HEK293 (cell line): ENCODE measurements at regions not wholly inside any gene's neighbourhood (a gene's known extent, or its start where the extent isn't known, plus 50 kb on each side); places are given as distances from the start of the nearest gene placed in this dataset.

Experiments
- CTCF ChIP-seq: fragments of 450-650 bp; formaldehyde crosslinking; IDR thresholded peaks from 2 replicates; pipeline ENCODE4 v1.5.1; 2016; ENCODE audit warnings: missing biosample characterization, missing genetic modification characterization
- KLF17 ChIP-seq: fragments of 450-650 bp; formaldehyde crosslinking; IDR thresholded peaks from 2 replicates; pipeline ENCODE4 v1.5.1; 2016; ENCODE audit warnings: missing biosample characterization, missing genetic modification characterization
- KLF8 ChIP-seq: fragments of 450-650 bp; formaldehyde crosslinking; IDR thresholded peaks from 2 replicates; pipeline ENCODE4 v1.5.1; 2016; ENCODE audit warnings: missing biosample characterization, missing genetic modification characterization
- TRIM28 ChIP-seq: IDR thresholded peaks from 2 replicates; pipeline ENCODE4 v1.6.1; 2011; ENCODE audit warnings: low read length, control low read depth, borderline replicate concordance
- ZFP69B ChIP-seq: fragments of 450-650 bp; formaldehyde crosslinking; IDR thresholded peaks from 2 replicates; pipeline ENCODE4 v1.5.1; 2016; ENCODE audit warnings: missing biosample characterization, missing genetic modification characterization
- ZNF248 ChIP-seq: fragments of 450-650 bp; formaldehyde crosslinking; IDR thresholded peaks from 2 replicates; pipeline ENCODE4 v1.5.1; 2017; ENCODE audit warnings: missing biosample characterization, missing genetic modification characterization
- TF ChIP-seq, protein P1 (sequence below): fragments of 450-650 bp; formaldehyde crosslinking; IDR thresholded peaks from 2 replicates; pipeline ENCODE4 v1.5.1; 2017; ENCODE audit warnings: missing biosample characterization, missing genetic modification characterization

GRCh38 chr3:104353951-104354350, 1012.8 kb upstream of the ALCAM start:
- TF ChIP-seq CTCF (tag by site-specific recombination), result no peak
- no peak for TF ChIP-seq KLF8 (tag by site-specific recombination)
- TF ChIP-seq KLF17 (tag by site-specific recombination), result no peak
- TF ChIP-seq, protein P1, sequence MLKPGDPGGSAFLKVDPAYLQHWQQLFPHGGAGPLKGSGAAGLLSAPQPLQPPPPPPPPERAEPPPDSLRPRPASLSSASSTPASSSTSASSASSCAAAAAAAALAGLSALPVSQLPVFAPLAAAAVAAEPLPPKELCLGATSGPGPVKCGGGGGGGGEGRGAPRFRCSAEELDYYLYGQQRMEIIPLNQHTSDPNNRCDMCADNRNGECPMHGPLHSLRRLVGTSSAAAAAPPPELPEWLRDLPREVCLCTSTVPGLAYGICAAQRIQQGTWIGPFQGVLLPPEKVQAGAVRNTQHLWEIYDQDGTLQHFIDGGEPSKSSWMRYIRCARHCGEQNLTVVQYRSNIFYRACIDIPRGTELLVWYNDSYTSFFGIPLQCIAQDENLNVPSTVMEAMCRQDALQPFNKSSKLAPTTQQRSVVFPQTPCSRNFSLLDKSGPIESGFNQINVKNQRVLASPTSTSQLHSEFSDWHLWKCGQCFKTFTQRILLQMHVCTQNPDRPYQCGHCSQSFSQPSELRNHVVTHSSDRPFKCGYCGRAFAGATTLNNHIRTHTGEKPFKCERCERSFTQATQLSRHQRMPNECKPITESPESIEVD, result no peak
- TF ChIP-seq TRIM28, result no peak
- TF ChIP-seq ZNF248 (tag by site-specific recombination), result no peak
- no peak for TF ChIP-seq ZFP69B
